ENCODE measurements at regions not wholly inside any gene's neighbourhood (a gene's known extent, or its start where the extent isn't known, plus 50 kb on each side); places are given as distances from the start of the nearest gene placed in this dataset.
"Not testable (repeated sequence)": the region's sequence is repeated elsewhere in the genome, so short reads cannot be mapped to it uniquely, and the experiment has no call there.

- Histone ChIP-seq H3K27ac (ENCODE audit: low read length) (no peak overlapping the region), H3K9me3 (replicated peaks; ENCODE audit: control insufficient read depth, low read depth, low read length) (no peaks in the 10 kb centered on the region), H3K4me1 (ENCODE audit: control insufficient read depth, insufficient read depth, low read length) (no peaks in the 10 kb centered on the region), H3K27me3 (ENCODE audit: control insufficient read depth, insufficient read depth, low read length) (no peaks in the 10 kb centered on the region), H3K36me3 (ENCODE audit: control insufficient read depth, insufficient read depth, low read length) (no peaks in the 10 kb centered on the region), H3K4me3 (ENCODE audit: low read length) (no peak overlapping the region)
- WGBS (ENCODE audit: insufficient coverage), result 80% methylated on average over 1 of the region's 1 CpG
- DNase-seq, result no peak
Measured at GRCh38 chr4:94006932-94007331, 178.4 kb downstream of the ATOH1 start.

- H3K36me3 ChIP-seq (ENCODE audit: control insufficient read depth, insufficient read depth, low read length), result no peaks in the 10 kb centered on the region
- WGBS (ENCODE audit: insufficient coverage), result no CpG with 5 or more reads among the region's 2 CpGs
- H3K27ac ChIP-seq (ENCODE audit: low read length), result no peak overlapping the region
- H3K4me1 ChIP-seq (ENCODE audit: control insufficient read depth, insufficient read depth, low read length), result no peaks in the 10 kb centered on the region
- H3K9me3 ChIP-seq (replicated peaks; ENCODE audit: control insufficient read depth, low read depth, low read length), result no peaks in the 10 kb centered on the region
- H3K27me3 ChIP-seq (ENCODE audit: control insufficient read depth, insufficient read depth, low read length), result no peaks in the 10 kb centered on the region
- no peak for DNase-seq
- H3K4me3 ChIP-seq (ENCODE audit: low read length), result no peak overlapping the region
Measured at GRCh38 chr4:94011190-94011589, 182.6 kb downstream of the ATOH1 start.

GRCh38 chr4:94014484-94015136, 186.1 kb downstream of the ATOH1 start:
- no peaks in the 10 kb centered on the region for H3K27me3 ChIP-seq (ENCODE audit: control insufficient read depth, insufficient read depth, low read length)
- no peaks in the 10 kb centered on the region for H3K4me1 ChIP-seq (ENCODE audit: control insufficient read depth, insufficient read depth, low read length)
- DNase-seq, result no peak
- no peaks in the 10 kb centered on the region for H3K36me3 ChIP-seq (ENCODE audit: control insufficient read depth, insufficient read depth, low read length)
- no peak overlapping the region for H3K27ac ChIP-seq (ENCODE audit: low read length)
- no peak overlapping the region for H3K4me3 ChIP-seq (ENCODE audit: low read length)
- no CpG with 5 or more reads among the region's 3 CpGs for WGBS (ENCODE audit: insufficient coverage)
- H3K9me3 ChIP-seq (replicated peaks; ENCODE audit: control insufficient read depth, low read depth, low read length), result no peaks in the 10 kb centered on the region

- no peaks in the 10 kb centered on the region for H3K9me3 ChIP-seq (replicated peaks; ENCODE audit: control insufficient read depth, low read depth, low read length)
- no peak for DNase-seq
- no peak overlapping the region for H3K27ac ChIP-seq (ENCODE audit: low read length)
- H3K27me3 ChIP-seq (ENCODE audit: control insufficient read depth, insufficient read depth, low read length), result no peaks in the 10 kb centered on the region
- WGBS (ENCODE audit: insufficient coverage), result no CpG with 5 or more reads among the region's 1 CpG
- H3K4me3 ChIP-seq (ENCODE audit: low read length), result no peak overlapping the region
- H3K4me1 ChIP-seq (ENCODE audit: control insufficient read depth, insufficient read depth, low read length), result no peaks in the 10 kb centered on the region
- no peaks in the 10 kb centered on the region for H3K36me3 ChIP-seq (ENCODE audit: control insufficient read depth, insufficient read depth, low read length)
Measured at GRCh38 chr4:94015956-94016355, 187.4 kb downstream of the ATOH1 start.

- H3K27me3 ChIP-seq (ENCODE audit: control insufficient read depth, insufficient read depth, low read length), result no peaks in the 10 kb centered on the region
- 29% methylated on average over 1 of the region's 2 CpGs for WGBS (ENCODE audit: insufficient coverage)
- DNase-seq, result no peak
- H3K4me1 ChIP-seq (ENCODE audit: control insufficient read depth, insufficient read depth, low read length), result no peaks in the 10 kb centered on the region
- no peaks in the 10 kb centered on the region for H3K9me3 ChIP-seq (replicated peaks; ENCODE audit: control insufficient read depth, low read depth, low read length)
- no peak overlapping the region for H3K4me3 ChIP-seq (ENCODE audit: low read length)
- H3K27ac ChIP-seq (ENCODE audit: low read length), result no peak overlapping the region
- no peaks in the 10 kb centered on the region for H3K36me3 ChIP-seq (ENCODE audit: control insufficient read depth, insufficient read depth, low read length)
Measured at GRCh38 chr4:94032754-94033153, 174.9 kb upstream of the SMARCAD1 start.

- DNase-seq, result no peak
- Histone ChIP-seq H3K27ac (ENCODE audit: low read length) (no peak overlapping the region), H3K36me3 (ENCODE audit: control insufficient read depth, insufficient read depth, low read length) (no peaks in the 10 kb centered on the region), H3K4me1 (ENCODE audit: control insufficient read depth, insufficient read depth, low read length) (no peaks in the 10 kb centered on the region), H3K27me3 (ENCODE audit: control insufficient read depth, insufficient read depth, low read length) (no peaks in the 10 kb centered on the region), H3K4me3 (ENCODE audit: low read length) (no peak overlapping the region), H3K9me3 (replicated peaks; ENCODE audit: control insufficient read depth, low read depth, low read length) (no peaks in the 10 kb centered on the region)
- 83% methylated on average over 1 of the region's 2 CpGs for WGBS (ENCODE audit: insufficient coverage)
Measured at GRCh38 chr4:94036964-94037363, 170.7 kb upstream of the SMARCAD1 start.

- no peaks in the 10 kb centered on the region for H3K9me3 ChIP-seq (replicated peaks; ENCODE audit: control insufficient read depth, low read depth, low read length)
- no peak overlapping the region for H3K27ac ChIP-seq (ENCODE audit: low read length)
- peak; percentile 3 for DNase-seq
- no peaks in the 10 kb centered on the region for H3K27me3 ChIP-seq (ENCODE audit: control insufficient read depth, insufficient read depth, low read length)
- H3K4me1 ChIP-seq (ENCODE audit: control insufficient read depth, insufficient read depth, low read length), result no peaks in the 10 kb centered on the region
- H3K4me3 ChIP-seq (ENCODE audit: low read length), result no peak overlapping the region
- no CpG with 5 or more reads among the region's 3 CpGs for WGBS (ENCODE audit: insufficient coverage)
- H3K36me3 ChIP-seq (ENCODE audit: control insufficient read depth, insufficient read depth, low read length), result no peaks in the 10 kb centered on the region
Measured at GRCh38 chr4:94038195-94038594, 169.5 kb upstream of the SMARCAD1 start.

GRCh38 chr4:94039226-94039625, 168.4 kb upstream of the SMARCAD1 start:
- no peak for DNase-seq
- Histone ChIP-seq H3K4me3 (ENCODE audit: low read length) (no peak overlapping the region), H3K9me3 (replicated peaks; ENCODE audit: control insufficient read depth, low read depth, low read length) (peaks cover 2% of the 10 kb centered on the region), H3K4me1 (ENCODE audit: control insufficient read depth, insufficient read depth, low read length) (no peaks in the 10 kb centered on the region), H3K27ac (ENCODE audit: low read length) (no peak overlapping the region), H3K27me3 (ENCODE audit: control insufficient read depth, insufficient read depth, low read length) (no peaks in the 10 kb centered on the region), H3K36me3 (ENCODE audit: control insufficient read depth, insufficient read depth, low read length) (no peaks in the 10 kb centered on the region)
- WGBS (ENCODE audit: insufficient coverage), result 78% methylated on average over 3 of the region's 4 CpGs

GRCh38 chr4:94044471-94044870, 163.2 kb upstream of the SMARCAD1 start:
- 96% methylated on average over 14 of the region's 14 CpGs for WGBS (ENCODE audit: insufficient coverage)
- H3K36me3 ChIP-seq (ENCODE audit: control insufficient read depth, insufficient read depth, low read length); DNase-seq; H3K27me3 ChIP-seq (ENCODE audit: control insufficient read depth, insufficient read depth, low read length); H3K4me3 ChIP-seq (ENCODE audit: low read length); H3K27ac ChIP-seq (ENCODE audit: low read length); H3K4me1 ChIP-seq (ENCODE audit: control insufficient read depth, insufficient read depth, low read length); H3K9me3 ChIP-seq (replicated peaks; ENCODE audit: control insufficient read depth, low read depth, low read length): not testable (repeated sequence)

- no peaks in the 10 kb centered on the region for H3K36me3 ChIP-seq (ENCODE audit: control insufficient read depth, insufficient read depth, low read length)
- WGBS (ENCODE audit: insufficient coverage), result no CpG with 5 or more reads among the region's 4 CpGs
- H3K27ac ChIP-seq (ENCODE audit: low read length), result no peak overlapping the region
- H3K9me3 ChIP-seq (replicated peaks; ENCODE audit: control insufficient read depth, low read depth, low read length), result no peaks in the 10 kb centered on the region
- H3K4me1 ChIP-seq (ENCODE audit: control insufficient read depth, insufficient read depth, low read length), result no peaks in the 10 kb centered on the region
- no peaks in the 10 kb centered on the region for H3K27me3 ChIP-seq (ENCODE audit: control insufficient read depth, insufficient read depth, low read length)
- H3K4me3 ChIP-seq (ENCODE audit: low read length), result no peak overlapping the region
- DNase-seq, result no peak
Measured at GRCh38 chr4:94063084-94063483, 144.6 kb upstream of the SMARCAD1 start.
